HG02588 (cell line): ENCODE measurements at regions not wholly inside any gene's neighbourhood (a gene's known extent, or its start where the extent isn't known, plus 50 kb on each side); places are given as distances from the start of the nearest gene placed in this dataset.

ENCODE experiments used
- ATAC-seq: cut with Tn5 transposase; IDR thresholded peaks from one replicate; pipeline ENCODE4 v1.9.1; 2021; ENCODE audit warnings: mild to moderate bottlenecking, moderate library complexity; ENCODE audit not compliant: unreplicated experiment

- no peak for ATAC-seq
These were observed 313.1 kb upstream of the CLINT1 start for GRCh38 chr5:158172005-158172404.

GRCh38 chr5:158170534-158170933 is 311.6 kb upstream of the CLINT1 start:
- ATAC-seq: no peak

GRCh38 chr5:158170060-158170459 is 311.1 kb upstream of the CLINT1 start:
- no peak for ATAC-seq

GRCh38 chr5:158166424-158166823 is 307.5 kb upstream of the CLINT1 start:
- ATAC-seq: no peak

GRCh38 chr5:158165647-158166046 is 306.7 kb upstream of the CLINT1 start:
- ATAC-seq: no peak

- no peak for ATAC-seq
These were observed 305.5 kb upstream of the CLINT1 start for GRCh38 chr5:158164296-158165047.

GRCh38 chr5:158163451-158164295 is 304.7 kb upstream of the CLINT1 start:
- no peak for ATAC-seq

GRCh38 chr5:158162479-158163034 is 303.6 kb upstream of the CLINT1 start:
- no peak for ATAC-seq

- no peak for ATAC-seq
These were observed 303.1 kb upstream of the CLINT1 start for GRCh38 chr5:158162026-158162425.

- ATAC-seq: no peak
These were observed 300.7 kb upstream of the CLINT1 start for GRCh38 chr5:158159621-158160020.

GRCh38 chr5:158155811-158156505 is 297.0 kb upstream of the CLINT1 start:
- ATAC-seq: no peak

GRCh38 chr5:158155067-158155466 is 296.1 kb upstream of the CLINT1 start:
- ATAC-seq: no peak

GRCh38 chr5:158154226-158155005 is 295.5 kb upstream of the CLINT1 start:
- ATAC-seq: no peak

GRCh38 chr5:158153508-158153907 is 294.6 kb upstream of the CLINT1 start:
- ATAC-seq: no peak

- ATAC-seq: no peak
These were observed 293.2 kb upstream of the CLINT1 start for GRCh38 chr5:158152136-158152535.

- no peak for ATAC-seq
These were observed 288.3 kb upstream of the CLINT1 start for GRCh38 chr5:158147227-158147626.

- ATAC-seq: no peak
These were observed 286.9 kb upstream of the CLINT1 start for GRCh38 chr5:158145827-158146226.

GRCh38 chr5:158143081-158143480 is 284.1 kb upstream of the CLINT1 start:
- no peak for ATAC-seq

- no peak for ATAC-seq
These were observed 283.2 kb upstream of the CLINT1 start for GRCh38 chr5:158142156-158142555.

- no peak for ATAC-seq
These were observed 281.3 kb upstream of the CLINT1 start for GRCh38 chr5:158140120-158140731.
